Esophagus muscularis mucosa (tissue), 4 donors: ENCODE measurements at regions not wholly inside any gene's neighbourhood (a gene's known extent, or its start where the extent isn't known, plus 50 kb on each side); places are given as distances from the start of the nearest gene placed in this dataset.

Experiments
- DNase-seq: peaks from one replicate; pipeline ENCODE4 v3.0.0-alpha.2; 2017; ENCODE audit errors: extremely low spot score
- H3K27ac ChIP-seq, 4 donors: fragments of 200-600 bp; sonication (generic); replicated peaks in 1 of 4; 1 replicate in 3 of 4; 2 replicates in 1 of 4; pipeline ENCODE4 v1.5.1; 2016 to 2019; ENCODE audit warnings: mild to moderate bottlenecking in 1 of 4
- H3K27me3 ChIP-seq, 4 donors: fragments of 200-600 bp; sonication (generic); one replicate each; pipeline versions ENCODE4 v1.5.1 to v1.6.0; 2016 to 2019
- H3K36me3 ChIP-seq, 4 donors: fragments of 200-600 bp; sonication (generic); one replicate each; pipeline ENCODE4 v1.5.1; 2016 to 2019
- H3K4me1 ChIP-seq, 4 donors: fragments of 200-600 bp; sonication (generic); one replicate each; pipeline ENCODE4 v1.5.1; 2016 to 2019
- H3K4me3 ChIP-seq, 4 donors: fragments of 200-600 bp; sonication (generic); 1 replicate in 2 of 4; 2 replicates in 2 of 4; pipeline ENCODE4 v1.5.1; 2016 to 2019; ENCODE audit warnings: mild to moderate bottlenecking in 4 of 4, moderate library complexity in 1 of 4
- H3K9me3 ChIP-seq, 4 donors: fragments of 200-600 bp; sonication (generic); 1 replicate in 3 of 4; 2 replicates in 1 of 4; pipeline ENCODE4 v1.5.1; 2016 to 2019
- EP300 ChIP-seq: sonication (generic); formaldehyde crosslinking; IDR thresholded peaks from one replicate; pipeline ENCODE4 v1.6.1; 2017; ENCODE audit warnings: antibody characterized with exemption
- POLR2A ChIP-seq: fragments of 450-650 bp; IDR thresholded peaks from one replicate; pipeline ENCODE4 v1.6.1; 2017; ENCODE audit warnings: antibody characterized with exemption, moderate library complexity, mild to moderate bottlenecking, low read depth
- POLR2AphosphoS5 ChIP-seq, 2 donors: sonication (generic); formaldehyde crosslinking; IDR thresholded peaks; one replicate each; pipeline ENCODE4 v1.6.1; 2017; ENCODE audit warnings: antibody characterized with exemption in 2 of 2
- WGBS: methylation state at CpG from one replicate; pipeline ENCODE4 v1.1.5; 2018; 5-methylcytosine and 5-hydroxymethylcytosine counted together
- intact Hi-C: fragments of 100-400 bp; cut with DNase I; formaldehyde crosslinking; loops from one replicate; pipeline ENCODE4 v1.15.1; 2023
- TF ChIP-seq, protein P1 (sequence below), 3 experiments: fragments of 200-600 bp in 2 of 3; fragments of 450-650 bp in 1 of 3; sonication (generic) in 2 of 3; IDR thresholded peaks; one replicate each; pipeline ENCODE4 v1.5.1; 2017 to 2019; ENCODE audit warnings: antibody characterized with exemption in 3 of 3, mild to moderate bottlenecking in 2 of 3, moderate library complexity in 1 of 3

- Histone ChIP-seq H3K27ac (no peak overlapping the region), H3K9me3 (no peaks in the 10 kb centered on the region), H3K4me3 (no peak overlapping the region), H3K27me3 (peaks cover 0 to 18% (median 0%) of the 10 kb centered on the region in 4 donors), H3K36me3 (no peaks in the 10 kb centered on the region), H3K4me1 (no peaks in the 10 kb centered on the region)
- DNase-seq: no peak
- 72% methylated on average over 12 of the region's 13 CpGs for WGBS
- intact Hi-C loops: no loop called here
- TF ChIP-seq EP300: no peak
- TF ChIP-seq POLR2AphosphoS5 (IDR thresholded peaks at IDR 0.05): no peak
- TF ChIP-seq POLR2A: no peak
- TF ChIP-seq, protein P1, sequence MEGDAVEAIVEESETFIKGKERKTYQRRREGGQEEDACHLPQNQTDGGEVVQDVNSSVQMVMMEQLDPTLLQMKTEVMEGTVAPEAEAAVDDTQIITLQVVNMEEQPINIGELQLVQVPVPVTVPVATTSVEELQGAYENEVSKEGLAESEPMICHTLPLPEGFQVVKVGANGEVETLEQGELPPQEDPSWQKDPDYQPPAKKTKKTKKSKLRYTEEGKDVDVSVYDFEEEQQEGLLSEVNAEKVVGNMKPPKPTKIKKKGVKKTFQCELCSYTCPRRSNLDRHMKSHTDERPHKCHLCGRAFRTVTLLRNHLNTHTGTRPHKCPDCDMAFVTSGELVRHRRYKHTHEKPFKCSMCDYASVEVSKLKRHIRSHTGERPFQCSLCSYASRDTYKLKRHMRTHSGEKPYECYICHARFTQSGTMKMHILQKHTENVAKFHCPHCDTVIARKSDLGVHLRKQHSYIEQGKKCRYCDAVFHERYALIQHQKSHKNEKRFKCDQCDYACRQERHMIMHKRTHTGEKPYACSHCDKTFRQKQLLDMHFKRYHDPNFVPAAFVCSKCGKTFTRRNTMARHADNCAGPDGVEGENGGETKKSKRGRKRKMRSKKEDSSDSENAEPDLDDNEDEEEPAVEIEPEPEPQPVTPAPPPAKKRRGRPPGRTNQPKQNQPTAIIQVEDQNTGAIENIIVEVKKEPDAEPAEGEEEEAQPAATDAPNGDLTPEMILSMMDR (IDR thresholded peaks at IDR 0.05): no peak
These were observed 406.5 kb upstream of the SHH start for GRCh38 chr7:156218544-156219306.

GRCh38 chr7:156217803-156218202 lies 405.5 kb upstream of the SHH start:
- Histone ChIP-seq H3K9me3 (no peaks in the 10 kb centered on the region), H3K4me3 (no peak overlapping the region), H3K36me3 (no peaks in the 10 kb centered on the region), H3K4me1 (no peaks in the 10 kb centered on the region), H3K27me3 (peaks cover 0 to 18% (median 0%) of the 10 kb centered on the region in 4 donors), H3K27ac (no peak overlapping the region)
- 83% methylated on average over 6 of the region's 6 CpGs for WGBS
- no peak for DNase-seq
- TF ChIP-seq EP300 (no peak), POLR2A (no peak), POLR2AphosphoS5 (IDR thresholded peaks at IDR 0.05) (no peak)
- TF ChIP-seq, protein P1 (IDR thresholded peaks at IDR 0.05): no peak
- intact Hi-C loops: no loop called here

DNA sequence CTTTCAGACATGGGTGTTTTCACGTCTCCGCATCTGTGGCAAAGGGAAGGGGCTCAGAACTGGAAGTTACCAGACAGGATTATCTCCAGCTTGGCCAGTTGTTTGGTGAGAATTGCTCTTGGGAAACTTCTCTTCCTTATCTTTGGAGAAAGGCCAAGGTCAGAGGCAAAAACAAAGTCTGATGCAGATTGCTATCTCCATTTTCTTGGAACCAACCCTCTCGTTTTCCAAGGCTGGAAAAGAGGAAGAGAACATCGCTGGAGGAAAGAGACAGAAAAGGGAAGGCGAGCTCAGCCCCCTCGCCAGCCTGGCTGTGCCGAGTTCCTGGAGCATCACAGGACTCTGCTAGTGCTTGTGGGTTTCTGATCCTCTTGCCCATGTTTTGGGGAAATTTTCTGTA lies 396.8 kb upstream of the SHH start:
- 82% methylated on average over 7 of the region's 7 CpGs for WGBS

DNA sequence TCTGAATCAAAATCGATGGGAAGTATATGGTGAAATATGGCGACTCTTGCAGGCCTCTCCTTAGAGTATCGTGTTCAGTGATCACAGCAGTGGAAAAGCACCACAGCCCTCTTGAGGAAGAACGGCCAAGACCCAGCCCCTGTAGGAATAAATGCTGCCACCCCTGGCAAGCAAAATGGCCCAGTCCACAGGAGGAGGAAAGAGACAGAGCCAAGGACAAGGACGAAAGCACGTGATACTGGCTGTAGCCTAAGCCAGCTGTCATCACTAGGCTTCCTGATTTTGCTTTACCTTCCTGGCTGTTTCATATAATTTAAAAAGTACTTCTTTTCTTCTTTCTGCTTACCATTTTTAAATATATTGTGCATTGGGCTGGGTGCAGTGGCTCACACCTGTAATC lies 395.0 kb upstream of the SHH start:
- Histone ChIP-seq H3K4me1 (no peaks in the 10 kb centered on the region), H3K27ac (no peak overlapping the region), H3K9me3 (no peaks in the 10 kb centered on the region), H3K36me3 (no peaks in the 10 kb centered on the region), H3K27me3 (peaks cover 0 to 5% (median 0%) of the 10 kb centered on the region in 4 donors), H3K4me3 (no peak overlapping the region)
- 84% methylated on average over 6 of the region's 6 CpGs for WGBS
- DNase-seq: no peak
- TF ChIP-seq, protein P1 (IDR thresholded peaks at IDR 0.05): no peak
- TF ChIP-seq POLR2AphosphoS5 (IDR thresholded peaks at IDR 0.05): no peak
- no peak for TF ChIP-seq EP300
- no peak for TF ChIP-seq POLR2A
- intact Hi-C loops: no loop called here

More for the DNA sequence above, 396.8 kb upstream of the SHH start:
- Histone ChIP-seq H3K36me3 (no peaks in the 10 kb centered on the region), H3K4me3 (no peak overlapping the region), H3K4me1 (no peaks in the 10 kb centered on the region), H3K27me3 (peaks cover 0 to 5% (median 0%) of the 10 kb centered on the region in 4 donors), H3K27ac (no peak overlapping the region), H3K9me3 (no peaks in the 10 kb centered on the region)
- intact Hi-C loops: no loop called here
- DNase-seq: no peak
- TF ChIP-seq, protein P1 (IDR thresholded peaks at IDR 0.05): no peak
- no peak for TF ChIP-seq POLR2A
- TF ChIP-seq EP300: no peak
- no peak for TF ChIP-seq POLR2AphosphoS5 (IDR thresholded peaks at IDR 0.05)

GRCh38 chr7:156206174-156206573 lies 393.9 kb upstream of the SHH start:
- Histone ChIP-seq H3K27me3 (peaks cover 0 to 5% (median 0%) of the 10 kb centered on the region in 4 donors), H3K9me3 (no peaks in the 10 kb centered on the region), H3K4me3 (no peak overlapping the region), H3K27ac (no peak overlapping the region), H3K36me3 (no peaks in the 10 kb centered on the region), H3K4me1 (no peaks in the 10 kb centered on the region)
- intact Hi-C loops: no loop called here
- WGBS: 78% methylated on average over 6 of the region's 8 CpGs
- TF ChIP-seq POLR2AphosphoS5 (IDR thresholded peaks at IDR 0.05) (no peak), EP300 (no peak), POLR2A (no peak)
- TF ChIP-seq, protein P1 (IDR thresholded peaks at IDR 0.05): no peak
- no peak for DNase-seq
